Activated naive CD8-positive, alpha-beta T cell (primary cell): ENCODE measurements at regions not wholly inside any gene's neighbourhood (a gene's known extent, or its start where the extent isn't known, plus 50 kb on each side); places are given as distances from the start of the nearest gene placed in this dataset.

Source experiments
- H3K27ac Mint-ChIP-seq: one replicate; pipeline ENCODE4 v1.8.0; 2021; ENCODE audit warnings: mixed read lengths
- H3K27me3 Mint-ChIP-seq: one replicate; pipeline ENCODE4 v1.8.0; 2021; ENCODE audit warnings: mixed read lengths
- H3K36me3 Mint-ChIP-seq: one replicate; pipeline ENCODE4 v1.8.0; 2021; ENCODE audit warnings: mixed read lengths
- H3K4me1 Mint-ChIP-seq: one replicate; pipeline ENCODE4 v1.8.0; 2021; ENCODE audit warnings: low read depth, mixed read lengths
- H3K4me3 Mint-ChIP-seq: one replicate; pipeline ENCODE4 v1.8.0; 2021; ENCODE audit warnings: mild to moderate bottlenecking, mixed read lengths
- H3K9me3 Mint-ChIP-seq: one replicate; pipeline ENCODE4 v1.8.0; 2021; ENCODE audit warnings: low read depth, mixed read lengths

- Mint-ChIP-seq H3K9me3 (no peaks in the 10 kb centered on the region), H3K27ac (no peak overlapping the region)
Measured at GRCh38 chr18:23356915-23357601, 96.0 kb upstream of the RIOK3 start.

DNA sequence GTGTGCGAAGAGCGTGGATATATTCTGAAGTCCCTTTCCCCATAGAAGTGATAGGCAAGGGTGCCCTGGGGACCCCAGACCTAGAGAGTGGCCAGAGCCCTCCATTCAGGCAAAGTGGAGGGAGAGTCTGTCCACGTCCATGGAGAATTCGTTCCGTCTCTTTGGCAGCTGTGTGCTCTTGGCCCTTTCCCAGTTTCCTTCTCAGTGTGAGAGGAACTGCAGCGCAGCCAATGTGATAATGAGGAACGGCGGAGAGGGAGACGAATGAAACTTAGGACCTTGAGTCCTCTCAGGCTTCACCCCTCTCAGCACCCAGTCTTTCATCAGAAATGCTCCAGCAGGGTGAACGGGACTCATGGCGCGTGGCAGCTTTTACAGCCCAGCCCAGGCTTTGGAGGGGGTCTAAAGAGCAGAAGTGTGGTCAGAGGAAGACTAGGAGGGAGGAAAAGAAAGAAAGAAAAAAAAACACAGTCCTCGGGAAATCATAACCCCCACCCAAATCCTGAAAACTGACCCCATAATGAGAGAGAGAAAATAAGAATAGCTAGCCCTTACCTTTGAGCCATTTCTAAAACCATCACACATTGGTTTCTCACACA is 95.0 kb upstream of the RIOK3 start:
- Mint-ChIP-seq H3K4me1 (peaks cover 11% of the 10 kb centered on the region), H3K4me3 (no peak overlapping the region), H3K27ac (peak overlapping the region; percentile 9)

More at GRCh38 chr18:23356915-23357601, 96.0 kb upstream of the RIOK3 start:
- H3K4me3 Mint-ChIP-seq = no peak overlapping the region
- H3K36me3 Mint-ChIP-seq = peaks cover 15% of the 10 kb centered on the region
- H3K27me3 Mint-ChIP-seq = no peaks in the 10 kb centered on the region
- H3K4me1 Mint-ChIP-seq = peaks cover 11% of the 10 kb centered on the region

GRCh38 chr18:23359421-23359820 is 93.7 kb upstream of the RIOK3 start:
- H3K9me3 Mint-ChIP-seq = no peaks in the 10 kb centered on the region

More for the DNA sequence above, 95.0 kb upstream of the RIOK3 start:
- Mint-ChIP-seq H3K27me3 (no peaks in the 10 kb centered on the region), H3K36me3 (peaks cover 12% of the 10 kb centered on the region), H3K9me3 (no peaks in the 10 kb centered on the region)

DNA sequence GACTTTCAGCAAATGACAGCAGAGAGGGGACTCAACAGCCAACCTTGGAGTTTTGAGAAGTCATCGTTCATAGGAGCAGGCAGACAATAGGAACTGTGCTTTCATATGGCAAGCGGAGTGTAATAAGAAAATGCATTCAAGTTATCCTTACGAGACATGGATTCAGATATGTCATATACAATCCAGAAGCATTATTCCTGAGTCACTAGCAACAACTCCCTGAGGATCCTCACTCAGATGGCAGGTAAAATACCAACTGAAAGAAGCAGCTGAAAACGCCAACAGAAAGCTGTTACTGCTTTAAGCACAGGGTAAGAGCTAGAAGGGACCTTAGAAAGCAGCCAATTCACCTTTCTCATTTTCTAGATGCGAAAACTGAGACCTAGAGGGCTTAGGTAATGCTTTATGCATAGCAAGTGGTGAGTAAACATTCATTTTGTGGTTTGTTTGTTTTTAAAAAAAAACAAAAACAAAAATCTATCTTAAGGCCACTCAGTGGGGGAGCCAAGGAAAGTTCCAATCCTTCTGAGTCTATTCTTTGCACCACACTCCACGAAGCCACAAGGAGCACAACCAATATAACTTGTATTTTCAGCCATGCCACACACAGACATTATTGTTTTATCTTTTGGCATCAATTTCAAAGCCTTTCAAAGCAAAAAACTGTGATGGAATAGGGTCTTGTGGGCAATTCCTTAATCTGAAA is 89.1 kb upstream of the RIOK3 start:
- no peaks in the 10 kb centered on the region for H3K27me3 Mint-ChIP-seq
- H3K36me3 Mint-ChIP-seq = no peaks in the 10 kb centered on the region
- no peak overlapping the region for H3K27ac Mint-ChIP-seq
- no peak overlapping the region for H3K4me3 Mint-ChIP-seq
- H3K4me1 Mint-ChIP-seq = no peaks in the 10 kb centered on the region
- H3K9me3 Mint-ChIP-seq = no peaks in the 10 kb centered on the region

More at GRCh38 chr18:23359421-23359820, 93.7 kb upstream of the RIOK3 start:
- Mint-ChIP-seq H3K4me1 (peaks cover 11% of the 10 kb centered on the region), H3K4me3 (no peak overlapping the region), H3K27me3 (no peaks in the 10 kb centered on the region), H3K27ac (no peak overlapping the region), H3K36me3 (peaks cover 8% of the 10 kb centered on the region)

DNA sequence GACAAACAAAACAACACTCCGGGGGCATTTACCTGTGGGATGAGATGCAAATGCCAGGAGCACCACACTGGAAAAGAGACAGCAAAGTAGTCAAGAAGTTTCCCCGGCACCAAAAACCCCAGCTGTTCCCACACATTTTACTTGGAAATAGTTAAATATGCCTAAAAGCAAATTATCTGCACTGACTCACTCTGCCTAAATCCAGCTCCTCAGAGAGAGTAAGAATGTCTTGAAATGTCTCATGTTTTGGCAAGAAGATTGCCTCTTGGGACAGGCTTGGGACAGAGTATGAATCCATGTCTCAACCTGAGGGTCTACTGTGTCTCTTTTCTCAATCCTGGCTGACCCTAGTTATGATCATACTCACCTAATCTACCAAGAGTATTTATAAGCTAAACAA is 87.5 kb upstream of the RIOK3 start:
- H3K36me3 Mint-ChIP-seq = no peaks in the 10 kb centered on the region
- H3K27ac Mint-ChIP-seq = no peak overlapping the region
- no peaks in the 10 kb centered on the region for H3K4me1 Mint-ChIP-seq
- no peak overlapping the region for H3K4me3 Mint-ChIP-seq
- no peaks in the 10 kb centered on the region for H3K27me3 Mint-ChIP-seq
- no peaks in the 10 kb centered on the region for H3K9me3 Mint-ChIP-seq

GRCh38 chr18:23369266-23369665 is 83.8 kb upstream of the RIOK3 start:
- Mint-ChIP-seq H3K4me3 (no peak overlapping the region), H3K36me3 (peaks cover 3% of the 10 kb centered on the region), H3K27ac (no peak overlapping the region), H3K27me3 (no peaks in the 10 kb centered on the region), H3K9me3 (no peaks in the 10 kb centered on the region), H3K4me1 (no peaks in the 10 kb centered on the region)

DNA sequence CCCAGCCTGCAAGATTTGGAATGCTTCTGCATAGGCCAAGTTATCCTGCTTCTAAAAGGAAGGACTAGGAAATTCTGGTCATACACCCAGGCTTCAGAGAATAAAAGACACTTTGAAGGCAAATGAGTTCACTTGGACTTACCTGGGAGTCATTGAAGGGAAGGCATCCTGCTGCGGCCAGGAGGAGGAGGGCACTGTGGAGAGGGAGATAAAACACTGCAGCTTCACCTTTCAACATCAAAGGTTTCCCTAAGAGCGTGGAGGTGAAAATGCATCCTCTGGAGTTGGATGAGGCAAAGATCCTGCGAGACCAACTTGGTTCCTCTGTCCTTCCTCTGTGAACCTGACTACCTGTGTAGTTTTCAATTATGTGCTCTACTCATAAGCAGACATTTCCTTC is 79.5 kb upstream of the RIOK3 start:
- Mint-ChIP-seq H3K27me3 (no peaks in the 10 kb centered on the region), H3K36me3 (peaks cover 3% of the 10 kb centered on the region), H3K4me3 (no peak overlapping the region), H3K27ac (no peak overlapping the region), H3K9me3 (no peaks in the 10 kb centered on the region), H3K4me1 (peaks cover 6% of the 10 kb centered on the region)

- Mint-ChIP-seq H3K4me3 (no peak overlapping the region), H3K27me3 (no peaks in the 10 kb centered on the region), H3K27ac (peak overlapping the region; percentile 41), H3K9me3 (no peaks in the 10 kb centered on the region), H3K4me1 (peaks cover 6% of the 10 kb centered on the region), H3K36me3 (peaks cover 16% of the 10 kb centered on the region)
Measured at GRCh38 chr18:23377669-23378301, 75.3 kb upstream of the RIOK3 start.

DNA sequence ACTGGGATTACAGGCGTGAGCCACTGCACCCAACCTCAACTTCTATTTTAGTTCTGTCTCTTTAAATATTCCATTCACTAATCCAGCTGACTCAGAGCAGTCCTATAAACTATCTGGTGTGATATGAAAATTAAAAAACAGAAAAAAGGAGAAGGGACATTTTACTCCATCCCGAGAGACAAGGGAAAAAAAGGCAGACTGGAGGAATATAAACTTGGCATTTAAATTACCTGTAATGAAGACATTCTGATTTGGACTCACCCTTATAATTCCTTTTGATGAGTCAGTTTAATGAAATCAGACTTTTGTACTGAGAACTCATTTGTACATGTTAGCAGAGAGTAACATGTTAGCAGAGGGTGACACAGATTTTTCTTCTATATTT is 74.8 kb upstream of the RIOK3 start:
- peaks cover 20% of the 10 kb centered on the region for H3K36me3 Mint-ChIP-seq
- no peak overlapping the region for H3K4me3 Mint-ChIP-seq
- no peaks in the 10 kb centered on the region for H3K9me3 Mint-ChIP-seq
- no peak overlapping the region for H3K27ac Mint-ChIP-seq
- H3K4me1 Mint-ChIP-seq = peaks cover 6% of the 10 kb centered on the region
- no peaks in the 10 kb centered on the region for H3K27me3 Mint-ChIP-seq

GRCh38 chr18:23380001-23380550 is 73.0 kb upstream of the RIOK3 start:
- no peaks in the 10 kb centered on the region for H3K27me3 Mint-ChIP-seq
- H3K27ac Mint-ChIP-seq = no peak overlapping the region
- H3K36me3 Mint-ChIP-seq = peaks cover 23% of the 10 kb centered on the region
- H3K4me1 Mint-ChIP-seq = peaks cover 14% of the 10 kb centered on the region
- H3K9me3 Mint-ChIP-seq = no peaks in the 10 kb centered on the region
- H3K4me3 Mint-ChIP-seq = no peak overlapping the region

DNA sequence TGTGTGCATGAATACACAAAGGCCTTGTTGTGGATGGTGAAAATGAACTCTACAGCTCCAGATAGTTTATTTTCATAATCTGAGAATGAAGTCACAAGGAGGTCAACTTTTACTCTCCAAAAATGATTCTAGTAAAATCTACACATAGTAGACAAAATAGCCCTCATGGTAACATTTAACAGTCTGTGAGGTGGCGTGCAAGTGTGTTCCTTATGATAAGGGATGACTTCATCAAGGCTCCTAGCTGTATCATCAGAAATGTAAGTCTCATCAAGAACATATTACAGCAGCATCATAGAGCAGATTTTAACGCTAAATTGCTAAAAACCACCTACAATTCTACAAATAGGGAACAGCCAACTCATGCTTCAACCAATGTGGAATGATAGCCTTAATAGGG is 72.3 kb upstream of the RIOK3 start:
- Mint-ChIP-seq H3K4me3 (no peak overlapping the region), H3K4me1 (peaks cover 18% of the 10 kb centered on the region), H3K36me3 (peaks cover 23% of the 10 kb centered on the region), H3K9me3 (no peaks in the 10 kb centered on the region), H3K27ac (no peak overlapping the region), H3K27me3 (no peaks in the 10 kb centered on the region)

GRCh38 chr18:23383494-23383893 is 69.6 kb upstream of the RIOK3 start:
- Mint-ChIP-seq H3K9me3 (no peaks in the 10 kb centered on the region), H3K27ac (no peak overlapping the region), H3K4me1 (peaks cover 12% of the 10 kb centered on the region), H3K36me3 (peaks cover 24% of the 10 kb centered on the region), H3K27me3 (no peaks in the 10 kb centered on the region), H3K4me3 (no peak overlapping the region)

DNA sequence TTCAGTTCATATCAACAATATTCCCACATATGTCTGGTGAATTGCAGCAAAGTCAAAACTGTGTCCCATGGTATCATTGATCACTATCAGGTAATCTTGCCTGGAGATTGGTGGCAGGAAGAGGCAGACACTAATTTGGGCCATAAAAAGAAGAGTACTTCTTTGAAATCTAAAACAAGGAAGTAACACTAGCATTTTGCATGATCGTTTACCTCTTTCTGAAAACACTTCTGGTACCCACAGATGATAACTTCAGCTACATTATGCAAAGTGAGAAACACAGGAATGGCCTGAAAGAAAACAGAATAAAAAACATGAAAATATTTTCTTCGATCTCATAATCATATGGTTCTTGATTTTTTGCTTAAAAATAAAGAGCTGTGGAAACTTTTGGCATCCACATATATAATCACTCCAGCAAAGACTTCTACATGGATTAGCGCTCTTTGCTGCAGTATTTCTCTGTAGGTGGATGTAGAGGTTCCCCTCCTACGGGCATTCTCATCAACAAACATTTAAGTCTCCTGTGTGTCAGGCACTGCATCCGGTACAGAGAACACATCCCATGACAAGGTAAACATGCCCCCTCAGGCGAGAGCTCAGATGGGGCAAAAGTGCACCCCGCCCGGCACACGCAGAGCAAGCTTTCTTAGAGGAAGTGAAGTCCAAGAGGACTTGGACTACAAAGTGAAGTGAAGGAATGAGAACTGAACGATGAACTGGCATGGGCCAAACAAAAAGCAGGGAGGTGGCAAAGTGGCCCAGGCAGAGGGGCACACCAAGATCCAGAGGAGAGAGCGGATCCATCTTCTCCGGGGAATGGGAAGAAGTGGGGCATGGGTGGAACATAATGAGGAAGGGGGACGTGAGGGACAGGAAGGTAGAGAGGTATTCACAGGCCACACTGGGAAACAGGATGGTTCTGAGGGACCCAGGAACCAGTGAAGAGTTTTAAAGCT is 68.0 kb upstream of the RIOK3 start:
- Mint-ChIP-seq H3K4me3 (no peak overlapping the region), H3K4me1 (peaks cover 12% of the 10 kb centered on the region), H3K27ac (peak overlapping the region; percentile 5), H3K27me3 (no peaks in the 10 kb centered on the region), H3K36me3 (peaks cover 29% of the 10 kb centered on the region), H3K9me3 (no peaks in the 10 kb centered on the region)

- H3K4me1 Mint-ChIP-seq = peaks cover 12% of the 10 kb centered on the region
- H3K4me3 Mint-ChIP-seq = no peak overlapping the region
- H3K27me3 Mint-ChIP-seq = no peaks in the 10 kb centered on the region
- H3K27ac Mint-ChIP-seq = no peak overlapping the region
- H3K36me3 Mint-ChIP-seq = peaks cover 23% of the 10 kb centered on the region
- H3K9me3 Mint-ChIP-seq = no peaks in the 10 kb centered on the region
Measured at GRCh38 chr18:23386317-23386716, 66.8 kb upstream of the RIOK3 start.
